Lower leg skin (tissue), 3 donors: ENCODE measurements at regions not wholly inside any gene's neighbourhood (a gene's known extent, or its start where the extent isn't known, plus 50 kb on each side); places are given as distances from the start of the nearest gene placed in this dataset.

Experiments used
- POLR2A ChIP-seq, 2 donors: fragments of 450-650 bp; IDR thresholded peaks; one replicate each; pipeline ENCODE4 v1.6.1; 2016 to 2017; ENCODE audit warnings: antibody characterized with exemption in 2 of 2, mild to moderate bottlenecking in 1 of 2, moderate library complexity in 1 of 2
- TF ChIP-seq, protein P1 (sequence below), 3 donors: fragments of 450-650 bp; IDR thresholded peaks; one replicate each; pipeline ENCODE4 v1.5.1; 2016; ENCODE audit warnings: antibody characterized with exemption in 3 of 3, mild to moderate bottlenecking in 3 of 3, moderate library complexity in 2 of 3

DNA sequence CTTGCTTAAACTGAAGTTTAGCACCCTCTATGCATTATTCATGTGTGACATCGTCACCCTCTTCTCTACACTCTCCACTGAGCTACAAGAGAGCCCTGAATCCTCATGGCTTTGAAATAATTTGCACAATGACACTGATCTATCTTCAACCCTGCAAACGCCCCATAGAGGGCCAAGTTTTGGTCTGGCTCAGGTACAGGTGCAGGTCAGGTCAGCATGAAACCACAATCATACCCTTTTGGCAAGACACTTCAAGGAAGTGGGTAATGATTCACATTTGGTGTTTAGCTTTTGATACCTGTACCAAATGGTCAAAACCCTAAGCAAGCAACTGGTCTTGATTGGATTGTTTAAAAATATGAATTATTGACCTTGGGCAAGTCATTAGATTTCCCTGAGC is 122.2 kb upstream of the CADM1 start:
- TF ChIP-seq, protein P1, sequence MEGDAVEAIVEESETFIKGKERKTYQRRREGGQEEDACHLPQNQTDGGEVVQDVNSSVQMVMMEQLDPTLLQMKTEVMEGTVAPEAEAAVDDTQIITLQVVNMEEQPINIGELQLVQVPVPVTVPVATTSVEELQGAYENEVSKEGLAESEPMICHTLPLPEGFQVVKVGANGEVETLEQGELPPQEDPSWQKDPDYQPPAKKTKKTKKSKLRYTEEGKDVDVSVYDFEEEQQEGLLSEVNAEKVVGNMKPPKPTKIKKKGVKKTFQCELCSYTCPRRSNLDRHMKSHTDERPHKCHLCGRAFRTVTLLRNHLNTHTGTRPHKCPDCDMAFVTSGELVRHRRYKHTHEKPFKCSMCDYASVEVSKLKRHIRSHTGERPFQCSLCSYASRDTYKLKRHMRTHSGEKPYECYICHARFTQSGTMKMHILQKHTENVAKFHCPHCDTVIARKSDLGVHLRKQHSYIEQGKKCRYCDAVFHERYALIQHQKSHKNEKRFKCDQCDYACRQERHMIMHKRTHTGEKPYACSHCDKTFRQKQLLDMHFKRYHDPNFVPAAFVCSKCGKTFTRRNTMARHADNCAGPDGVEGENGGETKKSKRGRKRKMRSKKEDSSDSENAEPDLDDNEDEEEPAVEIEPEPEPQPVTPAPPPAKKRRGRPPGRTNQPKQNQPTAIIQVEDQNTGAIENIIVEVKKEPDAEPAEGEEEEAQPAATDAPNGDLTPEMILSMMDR (IDR thresholded peaks at IDR 0.05): no peak
- TF ChIP-seq POLR2A (IDR thresholded peaks at IDR 0.05): no peak
